Spleen (tissue), 11 donors: ENCODE measurements at regions not wholly inside any gene's neighbourhood (a gene's known extent, or its start where the extent isn't known, plus 50 kb on each side); places are given as distances from the start of the nearest gene placed in this dataset.

Source experiments
- DNase-seq: peaks from one replicate; pipeline ENCODE4 v3.0.0-alpha.2; 2020
- H3K27ac ChIP-seq, 8 donors: fragments of 200-600 bp; sonication (generic) in 7 of 8; 1 replicate in 4 of 8; 2 replicates in 4 of 8; pipeline versions ENCODE4 v1.5.0 to v1.8.0; 2016 to 2021; ENCODE audit warnings: inconsistent platforms in 4 of 8, mild to moderate bottlenecking in 4 of 8, moderate library complexity in 1 of 8
- H3K27me3 ChIP-seq, 7 donors: fragments of 200-600 bp; sonication (generic) in 6 of 7; replicated peaks in 1 of 7; 1 replicate in 4 of 7; 2 replicates in 3 of 7; pipeline versions ENCODE4 v1.5.0 to v1.8.0; 2016 to 2021; ENCODE audit warnings: inconsistent platforms in 3 of 7, mild to moderate bottlenecking in 1 of 7
- H3K36me3 ChIP-seq, 6 donors: fragments of 200-600 bp; sonication (generic) in 5 of 6; 1 replicate in 4 of 6; 2 replicates in 2 of 6; pipeline versions ENCODE4 v1.5.0 to v1.8.0; 2016 to 2021; ENCODE audit warnings: inconsistent platforms in 2 of 6
- H3K4me1 ChIP-seq, 6 donors: fragments of 200-600 bp; sonication (generic) in 5 of 6; 1 replicate in 3 of 6; 2 replicates in 3 of 6; pipeline versions ENCODE4 v1.5.0 to v1.8.0; 2016 to 2021; ENCODE audit warnings: inconsistent platforms in 3 of 6
- H3K4me3 ChIP-seq, 8 donors: fragments of 200-600 bp; sonication (generic) in 7 of 8; 1 replicate in 4 of 8; 2 replicates in 4 of 8; pipeline versions ENCODE4 v1.5.0 to v1.8.0; 2016 to 2021; ENCODE audit warnings: inconsistent platforms in 4 of 8, mild to moderate bottlenecking in 4 of 8, moderate library complexity in 2 of 8
- H3K9me3 ChIP-seq, 8 donors: fragments of 200-600 bp; sonication (generic) in 7 of 8; 1 replicate in 4 of 8; 2 replicates in 4 of 8; pipeline versions ENCODE4 v1.5.0 to v1.8.0; 2016 to 2021; ENCODE audit warnings: inconsistent platforms in 4 of 8
- CTCF ChIP-seq, 11 experiments: fragments of 200-600 bp in 7 of 11; fragments of 450-650 bp in 4 of 11; sonication (generic) in 4 of 11; IDR thresholded peaks in 8 of 11; conservative IDR thresholded peaks in 3 of 11; 1 replicate in 7 of 11; 2 replicates in 4 of 11; pipeline versions ENCODE4 v1.4.0 to v1.8.0; 2016 to 2021; ENCODE audit warnings: antibody characterized with exemption in 11 of 11, inconsistent platforms in 4 of 11, mild to moderate bottlenecking in 1 of 11
- POLR2A ChIP-seq, 3 donors: fragments of 450-650 bp; IDR thresholded peaks; one replicate each; pipeline ENCODE4 v1.5.1; 2017; ENCODE audit warnings: antibody characterized with exemption in 3 of 3, mild to moderate bottlenecking in 1 of 3
- POLR2AphosphoS5 ChIP-seq, 3 donors: sonication (generic); formaldehyde crosslinking; IDR thresholded peaks; one replicate each; pipeline ENCODE4 v1.5.1; 2017; ENCODE audit warnings: antibody characterized with exemption in 3 of 3
- WGBS, 5 donors: extraction: QIAGEN DNeasy Blood & Tissue Kit in 3 of 5; methylation state at CpG; one replicate each; pipeline versions ENCODE4 v1.1.5 to v1.1.7; 2013 to 2018; 5-methylcytosine and 5-hydroxymethylcytosine counted together
- intact Hi-C: fragments of 100-400 bp; cut with DNase I; formaldehyde crosslinking; loops from one replicate; pipeline ENCODE4 v1.15.0; 2023; ENCODE audit warnings: low total_unique reads
- donor health status: healthy with polysubstance abuse.
- donor health status: DM: no; HTN: no; CAD: no; lungs with moderate emphysema.
- donor health status: DM: no; HTN: no; CAD: no.
- donor health status: Bipolar disorder and iron deficiency.
- donor health status: healthy.
- donor health status: DM: no; HTN: no; CAD: no.
- donor health status: DM: yes; HTN: yes; CAD: no.

GRCh38 chr18:70720607-70721006, 431.8 kb downstream of the SOCS6 start:
- Histone ChIP-seq H3K4me1 (no peaks in the 10 kb centered on the region), H3K36me3 (no peaks in the 10 kb centered on the region), H3K9me3 (peaks cover 0 to 17% (median 6%) of the 10 kb centered on the region in 8 donors), H3K27ac (no peak overlapping the region), H3K27me3 (no peaks in the 10 kb centered on the region), H3K4me3 (no peak overlapping the region)
- intact Hi-C loops: no loop called here
- WGBS, 5 donors: 85 to 90% (median 89%) methylated on average over 5 of the region's 5 CpGs
- DNase-seq: no peak
- TF ChIP-seq CTCF (IDR thresholded peaks at IDR 0.05 in 8 of 11, conservative IDR thresholded peaks at IDR 0.05 in 3 of 11): no peak
- TF ChIP-seq POLR2A (IDR thresholded peaks at IDR 0.05): no peak
- TF ChIP-seq POLR2AphosphoS5 (IDR thresholded peaks at IDR 0.05): no peak

- Histone ChIP-seq H3K9me3 (peaks cover 0 to 7% (median 0%) of the 10 kb centered on the region in 8 donors), H3K27me3 (no peaks in the 10 kb centered on the region), H3K4me3 (no peak overlapping the region), H3K27ac (no peak overlapping the region), H3K36me3 (no peaks in the 10 kb centered on the region), H3K4me1 (no peaks in the 10 kb centered on the region)
- 51 to 69% (median 66%) methylated on average over 3 of the region's 3 CpGs for WGBS, 5 donors
- intact Hi-C loops: no loop called here
- TF ChIP-seq CTCF (IDR thresholded peaks at IDR 0.05 in 8 of 11, conservative IDR thresholded peaks at IDR 0.05 in 3 of 11) (no peak), POLR2A (IDR thresholded peaks at IDR 0.05) (no peak), POLR2AphosphoS5 (IDR thresholded peaks at IDR 0.05) (no peak)
- DNase-seq: no peak
These were observed 420.9 kb downstream of the SOCS6 start for GRCh38 chr18:70709720-70710119.

- no peak for DNase-seq
- intact Hi-C loops: no loop called here
- 31 to 69% (median 43%) methylated on average over 4 of the region's 4 CpGs for WGBS, 5 donors
These were observed 420.3 kb downstream of the SOCS6 start for GRCh38 chr18:70709144-70709543.

GRCh38 chr18:70705831-70706416, 417.1 kb downstream of the SOCS6 start:
- no peaks in the 10 kb centered on the region for H3K27me3 ChIP-seq
- no peaks in the 10 kb centered on the region for H3K9me3 ChIP-seq
- TF ChIP-seq POLR2A (IDR thresholded peaks at IDR 0.05): no peak
- no peak for TF ChIP-seq POLR2AphosphoS5 (IDR thresholded peaks at IDR 0.05)
- TF ChIP-seq CTCF (IDR thresholded peaks at IDR 0.05 in 8 of 11, conservative IDR thresholded peaks at IDR 0.05 in 3 of 11): no peak
- no peak for DNase-seq
- intact Hi-C loops: no loop called here
- H3K36me3 ChIP-seq: no peaks in the 10 kb centered on the region
- no peaks in the 10 kb centered on the region for H3K4me1 ChIP-seq
- 63 to 81% (median 73%) methylated on average over 3 of the region's 3 CpGs for WGBS, 5 donors
- H3K4me3 ChIP-seq: no peak overlapping the region
- no peak overlapping the region for H3K27ac ChIP-seq

More at GRCh38 chr18:70709144-70709543, 420.3 kb downstream of the SOCS6 start:
- Histone ChIP-seq H3K4me3 (no peak overlapping the region), H3K9me3 (peaks cover 0 to 2% (median 0%) of the 10 kb centered on the region in 8 donors), H3K4me1 (no peaks in the 10 kb centered on the region), H3K27ac (no peak overlapping the region), H3K36me3 (no peaks in the 10 kb centered on the region), H3K27me3 (no peaks in the 10 kb centered on the region)
- TF ChIP-seq POLR2A (IDR thresholded peaks at IDR 0.05) (no peak), POLR2AphosphoS5 (IDR thresholded peaks at IDR 0.05) (no peak), CTCF (IDR thresholded peaks at IDR 0.05 in 8 of 11, conservative IDR thresholded peaks at IDR 0.05 in 3 of 11) (no peak)
